Activated CD4-positive, alpha-beta T cell treated with anti-CD3 and anti-CD28 coated beads, Interleukin-2, Interleukin-6, amounts not matched to agents 100 ng/mL and 50 ng/mL, durations not matched to agents 16 hours and 8 hours (primary cell): ENCODE measurements at regions not wholly inside any gene's neighbourhood (a gene's known extent, or its start where the extent isn't known, plus 50 kb on each side); places are given as distances from the start of the nearest gene placed in this dataset.
"Not testable (repeated sequence)": the region's sequence is repeated elsewhere in the genome, so short reads cannot be mapped to it uniquely, and the experiment has no call there.

Experiments used
- DNase-seq: peaks from one replicate; pipeline ENCODE4 v3.0.0-alpha.2; 2020

DNA sequence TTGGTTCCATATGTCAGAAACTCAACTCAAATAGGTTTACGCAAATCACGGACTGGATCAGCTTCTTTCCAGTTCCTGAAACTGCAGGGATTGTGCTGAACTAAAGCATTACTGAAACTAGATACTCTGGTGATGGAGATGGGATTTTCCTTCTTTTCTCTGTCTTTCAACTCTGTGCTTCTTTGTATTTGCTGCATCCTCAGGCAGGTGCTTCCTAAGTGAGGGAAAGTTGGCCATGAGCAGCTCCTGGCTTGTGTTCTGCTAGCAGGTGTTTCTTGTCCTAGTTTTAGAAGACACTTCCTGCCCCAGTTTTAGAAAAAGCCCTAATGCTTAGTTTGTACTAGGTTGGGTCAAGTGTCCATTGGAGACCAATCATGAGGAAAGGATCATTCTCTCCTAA, 86.7 kb upstream of the USP24 start:
- DNase-seq, result no peak

DNA sequence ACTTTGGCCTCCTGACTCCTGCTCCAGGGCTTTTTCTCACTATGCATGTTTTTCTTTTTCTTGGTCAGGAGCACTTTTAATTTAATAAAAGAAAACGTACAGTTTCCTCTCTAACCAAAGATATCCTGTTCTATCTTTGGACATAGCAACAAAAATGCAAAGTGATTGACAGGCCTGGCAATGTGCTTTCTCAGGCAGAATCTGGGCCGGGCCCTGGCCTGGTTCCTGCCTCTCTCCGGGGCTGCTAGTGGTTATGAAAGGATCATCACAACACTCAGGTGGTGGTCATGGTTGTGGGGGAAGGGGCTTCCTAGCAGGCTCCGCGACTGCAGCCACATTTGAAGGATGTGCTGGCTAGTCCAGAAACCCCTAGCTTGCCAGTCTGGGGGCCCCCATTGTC, 85.8 kb upstream of the USP24 start:
- no peak for DNase-seq

DNA sequence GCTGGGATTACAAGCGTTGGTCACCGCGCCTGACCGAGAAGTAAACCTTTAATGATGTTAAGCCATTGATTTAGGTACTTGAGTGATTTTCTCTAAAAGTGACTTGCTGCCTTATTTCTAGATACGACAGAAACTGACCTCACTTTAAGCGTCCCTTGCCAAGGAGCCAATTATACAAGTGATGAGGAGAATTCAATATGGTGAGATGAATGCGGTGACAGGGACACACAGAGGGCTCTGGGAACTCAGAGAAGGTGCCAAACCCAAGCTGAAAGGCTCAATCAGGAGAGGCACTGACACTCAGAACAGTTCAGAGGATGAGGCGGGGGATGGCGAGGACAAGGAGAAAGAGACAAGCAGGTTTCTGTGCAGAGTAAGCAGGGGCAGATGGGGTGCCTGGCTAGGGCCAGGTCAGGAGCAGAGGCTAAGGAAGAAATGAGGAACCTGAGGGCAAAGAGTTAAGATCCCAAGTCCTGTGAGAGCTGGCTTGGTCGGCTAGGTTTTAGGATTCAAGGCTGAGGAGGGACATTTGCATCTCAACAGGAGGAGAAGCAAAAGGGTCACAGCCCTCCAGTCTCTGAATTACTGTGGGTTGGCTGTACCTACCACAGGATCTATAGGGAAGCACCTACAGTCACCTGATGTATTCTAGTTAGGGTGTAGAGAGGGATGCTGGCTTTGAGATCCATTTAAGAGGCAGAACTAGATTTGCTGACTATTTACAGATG, 83.2 kb upstream of the USP24 start:
- no peak for DNase-seq

DNA sequence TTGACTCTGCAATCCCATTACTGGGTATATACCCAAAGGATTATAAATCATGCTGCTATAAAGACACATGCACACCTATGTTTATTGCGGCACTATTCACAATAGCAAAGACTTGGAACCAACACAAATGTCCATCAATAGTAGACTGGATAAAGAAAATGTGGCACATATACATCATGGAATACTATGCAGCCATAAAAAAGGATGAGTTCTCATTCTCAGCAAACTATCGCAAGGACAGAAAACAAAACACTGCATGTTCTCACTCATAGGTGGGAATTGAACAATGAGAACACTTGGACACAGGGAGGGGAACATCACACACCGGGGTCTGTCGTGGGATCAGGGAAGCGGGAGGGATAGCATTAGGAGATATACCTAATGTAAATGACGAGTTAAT, 81.1 kb upstream of the USP24 start:
- not testable (repeated sequence) for DNase-seq

DNA sequence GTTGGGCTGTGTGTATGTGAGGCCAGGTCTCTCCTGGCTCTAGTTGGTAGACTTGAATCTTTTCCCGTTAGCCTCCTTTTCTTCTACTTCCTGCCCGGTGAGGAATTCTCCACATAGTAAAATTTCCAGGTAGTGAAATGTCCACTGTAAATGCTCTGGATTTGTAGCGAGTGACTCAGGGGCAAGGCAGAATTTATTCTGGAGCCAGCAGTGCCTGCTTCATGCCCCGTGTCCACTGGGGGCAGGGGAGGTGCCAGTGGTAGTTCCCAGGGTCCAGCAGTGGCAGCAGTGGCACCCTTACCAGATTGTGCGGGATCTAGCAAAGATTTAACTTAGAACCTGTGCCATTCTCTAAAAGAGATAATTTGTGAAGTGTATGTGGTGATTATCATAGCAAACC, 74.5 kb upstream of the USP24 start:
- DNase-seq, result no peak

DNA sequence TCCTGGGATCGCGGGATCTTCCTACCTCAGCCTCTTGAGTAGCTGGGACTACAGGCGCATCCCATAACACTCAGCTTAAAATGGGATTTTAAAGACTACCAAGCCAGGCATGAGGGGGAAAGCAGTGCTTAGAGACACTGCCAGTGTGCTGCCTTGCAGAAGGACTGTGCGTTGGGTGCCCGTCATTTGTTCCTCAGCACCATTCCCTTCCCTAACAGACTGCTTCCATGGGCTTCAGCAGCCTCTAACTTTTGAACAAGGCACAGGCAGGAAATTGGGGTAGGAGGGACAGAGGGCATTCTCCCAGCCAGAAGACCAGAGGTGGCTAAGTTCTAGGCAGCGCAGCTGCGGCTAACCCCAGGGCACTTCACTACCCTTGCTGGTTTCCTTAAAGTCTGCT, 73.9 kb upstream of the USP24 start:
- no peak for DNase-seq

DNA sequence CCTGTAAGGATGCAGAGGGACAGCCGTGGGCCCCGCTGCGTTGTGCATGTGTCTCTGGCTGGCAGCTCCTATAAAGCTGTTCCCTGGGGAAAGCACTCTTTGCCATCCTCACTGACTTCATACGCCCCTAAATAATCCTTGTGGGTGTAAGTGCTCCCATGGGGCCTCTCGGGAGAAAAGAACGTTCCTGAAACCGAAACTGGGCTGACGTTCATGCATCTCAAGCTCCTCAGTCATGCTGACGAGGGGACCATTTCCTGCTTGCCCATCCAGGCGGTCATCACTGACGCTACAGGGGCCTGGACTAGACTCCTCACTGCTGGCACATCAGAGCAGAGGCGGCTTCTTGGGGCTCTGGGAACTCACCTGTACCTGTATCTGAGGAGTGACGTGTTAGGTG, 73.1 kb upstream of the USP24 start:
- DNase-seq, result no peak

DNA sequence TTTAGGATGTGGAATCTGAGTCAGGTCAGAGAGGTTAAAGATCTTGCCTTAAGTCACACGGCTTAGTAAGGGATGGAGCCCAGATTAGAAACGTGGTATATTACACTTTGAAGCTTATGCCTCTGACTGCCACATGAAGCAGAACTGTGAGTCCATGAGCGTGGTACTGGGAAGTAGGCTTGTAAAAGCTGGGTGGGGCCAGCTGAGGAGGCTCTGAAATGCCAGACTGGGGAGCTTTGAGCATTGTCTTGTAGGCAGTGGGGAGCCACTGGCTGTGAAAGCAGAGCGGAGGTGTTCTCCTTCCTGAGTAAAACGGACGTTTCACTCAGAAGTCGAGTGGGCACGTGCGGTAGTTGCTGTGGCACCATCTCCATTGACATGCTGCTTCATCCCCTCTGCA, 72.6 kb upstream of the USP24 start:
- no peak for DNase-seq

DNA sequence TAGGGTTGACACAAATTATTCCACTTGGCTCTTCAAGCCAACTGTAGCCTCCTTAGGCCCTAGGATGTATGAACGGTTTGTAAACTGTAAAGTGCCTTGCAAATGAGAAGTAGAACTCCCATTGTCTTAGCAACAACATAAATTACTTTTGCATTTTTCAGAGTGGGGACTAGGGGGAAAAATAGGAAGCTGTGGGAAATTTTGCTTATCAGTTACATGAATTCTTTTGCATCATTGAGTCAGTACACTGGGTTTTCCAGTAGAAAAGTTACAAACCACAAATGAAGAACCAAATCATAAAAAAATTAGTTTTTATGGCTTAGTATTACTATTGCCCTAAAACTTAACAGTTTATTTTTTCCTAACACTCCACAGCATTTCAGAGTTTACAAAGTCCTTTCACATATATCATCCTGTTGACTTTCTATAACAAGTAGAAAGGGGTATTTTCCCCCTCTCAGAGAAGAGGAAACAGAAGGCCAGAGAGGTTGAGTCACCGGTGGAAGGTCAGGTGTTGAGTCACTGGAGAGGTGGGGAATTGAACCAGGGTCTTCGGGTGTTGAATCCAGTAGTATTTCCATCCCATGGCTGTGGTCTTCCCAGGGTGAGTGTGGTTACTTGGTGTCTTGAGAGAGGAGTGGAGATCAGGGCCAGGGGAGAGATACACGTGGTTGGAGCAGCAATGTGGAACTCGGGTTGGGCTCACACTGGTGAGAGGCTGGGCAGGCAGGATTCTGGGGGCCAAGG, 71.9 kb upstream of the USP24 start:
- DNase-seq, result peak; percentile 18

DNA sequence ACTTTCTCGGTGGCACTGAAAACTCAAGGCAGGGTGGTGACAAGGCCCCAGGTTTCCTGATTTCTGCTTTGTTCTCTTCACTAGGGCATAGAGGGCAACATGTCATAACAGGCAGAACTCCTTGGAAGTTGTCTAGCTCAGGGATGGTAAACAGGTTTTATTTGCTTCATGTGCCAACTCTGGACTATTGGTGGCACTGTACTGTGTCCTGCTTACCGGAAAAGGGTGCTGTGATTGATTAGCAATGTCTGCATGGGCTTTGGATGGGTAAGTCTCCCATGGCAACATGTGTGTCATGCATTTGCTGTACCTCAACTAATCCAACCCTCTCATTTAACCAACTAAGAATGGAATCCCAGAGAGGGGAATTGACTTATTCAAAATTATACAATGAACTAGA, 70.7 kb upstream of the USP24 start:
- DNase-seq, result no peak

DNA sequence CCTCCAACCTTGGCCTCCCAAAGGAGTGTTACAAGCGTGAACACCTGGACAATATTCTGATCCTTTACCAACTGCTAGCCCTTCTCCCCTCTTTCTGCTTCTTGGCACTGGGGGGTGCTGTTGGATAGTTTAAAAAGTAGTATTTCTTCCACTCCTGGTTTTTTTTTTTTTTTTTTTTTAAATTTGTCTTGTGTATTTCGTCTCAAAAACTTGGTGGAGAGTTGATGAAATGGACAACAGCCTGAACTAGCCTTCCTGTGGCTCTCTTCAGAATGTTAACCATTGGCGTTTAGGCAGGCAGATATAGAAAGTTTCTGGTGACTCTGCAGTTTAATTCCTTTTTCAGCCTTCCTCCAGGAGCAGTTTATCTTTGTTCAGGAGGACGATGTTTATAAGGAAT, 69.7 kb upstream of the USP24 start:
- DNase-seq, result peak; percentile 29

DNA sequence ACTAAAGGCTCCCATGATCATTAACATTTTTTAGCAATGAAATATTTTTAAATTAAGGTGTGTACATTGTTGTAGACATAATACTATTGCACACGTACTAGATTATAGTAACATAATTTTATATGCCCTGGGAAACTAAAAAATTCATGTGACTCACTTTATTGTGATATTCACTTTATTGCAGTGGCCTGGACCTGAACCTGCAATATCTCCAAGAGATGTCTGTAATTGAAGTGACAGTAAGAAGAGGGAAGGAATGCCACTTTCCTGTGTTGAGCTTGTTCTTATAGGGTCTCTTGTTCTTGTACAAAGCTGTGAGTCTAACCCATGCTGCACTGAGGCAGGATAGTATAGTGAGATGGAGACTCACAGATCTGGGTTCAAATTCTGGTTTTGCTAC, 66.9 kb upstream of the USP24 start:
- DNase-seq, result no peak

DNA sequence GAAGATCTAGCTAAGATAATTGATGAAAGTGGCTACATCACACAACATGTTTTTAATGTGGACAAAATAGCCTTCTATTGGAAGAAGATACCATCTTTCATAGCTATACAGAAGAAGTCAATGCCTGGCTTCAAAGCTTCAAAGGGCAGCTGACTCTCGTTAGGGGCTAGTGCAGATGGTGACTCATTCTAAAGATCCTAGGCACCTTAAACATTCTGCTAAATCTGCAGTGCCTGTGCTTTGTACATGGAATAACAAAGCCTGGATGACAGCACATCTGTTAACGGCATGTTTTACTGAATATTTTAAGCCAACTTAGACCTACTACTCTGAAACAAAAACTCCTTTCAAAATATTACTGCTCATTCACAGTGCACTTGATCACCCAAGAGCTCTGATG, 65.6 kb upstream of the USP24 start:
- DNase-seq, result no peak

DNA sequence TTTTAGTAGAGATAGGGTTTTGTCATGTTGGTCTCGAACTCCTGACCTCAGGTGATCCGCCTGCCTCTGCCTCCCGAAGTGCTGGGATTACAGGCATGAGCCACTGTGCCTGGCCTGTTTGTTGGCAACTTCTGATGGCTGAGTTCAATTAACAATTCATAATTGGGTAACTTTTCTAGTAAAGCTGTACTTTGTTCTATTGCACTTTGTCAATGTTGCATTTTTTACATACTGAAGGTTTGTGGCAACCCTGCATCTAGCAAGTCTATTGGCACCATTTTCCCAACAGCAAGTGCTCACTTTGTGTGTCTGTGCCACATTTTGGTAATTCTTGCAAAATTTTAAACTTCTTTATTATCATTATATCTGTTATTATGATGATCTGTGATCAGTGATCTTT, 64.5 kb upstream of the USP24 start:
- DNase-seq, result no peak

DNA sequence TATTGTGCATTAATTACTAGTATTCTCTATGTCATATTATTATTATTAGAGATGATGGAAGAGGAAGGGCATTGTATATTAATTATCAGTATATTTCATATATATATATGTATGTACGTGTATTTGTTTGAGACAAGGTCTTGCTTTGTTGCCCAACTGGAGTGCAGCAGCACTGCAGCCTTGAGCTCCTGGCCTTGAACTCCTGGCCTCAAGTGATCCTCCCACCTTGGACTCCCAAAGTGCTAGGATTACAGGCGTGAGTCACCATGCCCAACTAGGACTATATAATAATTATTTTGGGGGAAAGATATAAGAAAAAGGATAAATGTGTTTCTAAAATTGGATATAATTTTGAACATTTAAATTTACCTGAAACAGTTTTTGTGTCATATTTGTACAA, 63.2 kb upstream of the USP24 start:
- no peak for DNase-seq

DNA sequence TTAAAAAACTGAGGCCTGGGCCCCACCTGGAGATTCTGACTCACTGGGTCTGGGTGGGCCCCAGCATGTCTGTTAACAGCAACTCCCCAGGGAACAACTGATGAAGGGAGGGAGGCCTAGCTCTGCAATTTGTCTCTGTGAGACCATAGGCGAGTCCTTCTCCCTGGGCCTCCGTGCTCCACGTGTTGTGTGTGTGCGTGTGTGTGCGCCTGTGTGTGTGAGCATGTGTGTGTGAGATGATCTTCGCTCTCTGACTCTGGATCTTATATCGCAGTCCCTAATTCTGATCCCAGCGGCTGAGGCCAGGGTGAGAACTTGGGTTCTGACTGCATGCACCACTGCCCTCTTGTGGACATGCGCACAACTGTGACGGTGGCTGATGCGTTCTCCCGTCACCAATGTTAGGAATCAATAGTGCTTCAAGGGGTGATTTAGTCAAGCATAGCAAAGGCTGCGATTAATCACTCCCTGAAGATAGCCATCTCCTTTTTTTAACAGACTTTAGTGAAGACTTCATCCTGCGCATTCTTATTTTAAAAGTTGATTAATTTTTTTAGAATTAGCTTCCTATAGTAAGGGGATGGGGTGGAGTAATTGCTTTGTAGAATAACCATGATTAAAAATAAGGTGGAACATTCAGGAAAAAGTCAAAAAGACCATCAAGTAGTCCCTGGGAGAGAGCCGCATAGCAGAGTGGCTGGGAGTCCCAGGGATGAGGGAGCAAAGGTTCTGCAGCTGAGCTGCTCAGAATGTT, 62.4 kb upstream of the USP24 start:
- DNase-seq, result peak; percentile 84

DNA sequence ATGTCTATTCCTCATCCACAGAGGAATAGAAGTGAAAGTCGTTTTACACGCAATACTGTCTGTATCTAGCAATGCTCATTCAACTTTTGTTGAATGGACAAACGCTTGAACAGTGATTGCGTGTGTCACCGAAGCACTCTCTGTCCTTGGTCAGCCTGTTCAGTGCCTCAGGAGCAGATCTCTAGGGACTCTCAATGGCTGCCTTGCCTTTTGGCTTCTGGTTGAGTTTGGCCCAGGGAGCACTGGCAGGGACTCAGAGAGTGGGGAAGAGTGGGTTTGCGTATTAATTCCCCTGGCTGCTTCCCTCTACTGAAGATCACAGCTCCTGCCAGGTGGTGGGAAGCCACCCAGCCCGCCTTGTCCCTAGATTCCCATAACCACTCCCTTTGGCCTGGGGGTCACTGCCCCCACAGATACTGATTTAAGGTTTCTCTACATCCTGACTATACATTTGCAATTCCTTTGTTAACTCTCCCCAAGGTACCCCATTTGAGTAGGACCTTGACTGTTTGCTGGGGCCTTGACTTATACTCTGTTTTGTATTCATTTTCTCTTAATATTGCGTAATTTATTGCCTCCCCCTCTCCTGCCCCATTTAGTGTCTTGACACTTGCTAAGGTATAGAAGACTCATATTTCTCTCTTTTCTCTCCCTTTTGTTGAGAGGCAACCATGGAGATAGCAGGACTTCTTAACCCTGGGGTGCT, 61.7 kb upstream of the USP24 start:
- DNase-seq, result no peak

DNA sequence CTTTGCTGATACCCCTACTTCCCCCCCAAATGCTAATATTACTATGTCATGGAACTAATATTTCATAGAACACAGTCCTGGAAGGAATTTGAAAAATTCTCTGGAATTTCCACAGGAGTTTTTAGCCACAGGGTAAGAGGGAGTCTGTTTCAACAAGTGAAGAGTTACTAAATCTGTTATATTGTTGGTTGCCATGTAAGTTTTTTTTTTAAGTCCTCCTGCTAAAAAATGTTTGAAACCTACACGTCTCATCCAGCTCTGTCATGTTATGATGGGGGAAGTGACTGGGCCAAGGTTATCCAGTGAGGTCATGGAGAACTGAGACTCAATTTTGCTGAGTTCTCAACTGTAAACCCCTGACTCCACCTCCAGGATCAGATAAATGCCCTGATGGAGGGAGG, 60.8 kb upstream of the USP24 start:
- DNase-seq, result no peak

DNA sequence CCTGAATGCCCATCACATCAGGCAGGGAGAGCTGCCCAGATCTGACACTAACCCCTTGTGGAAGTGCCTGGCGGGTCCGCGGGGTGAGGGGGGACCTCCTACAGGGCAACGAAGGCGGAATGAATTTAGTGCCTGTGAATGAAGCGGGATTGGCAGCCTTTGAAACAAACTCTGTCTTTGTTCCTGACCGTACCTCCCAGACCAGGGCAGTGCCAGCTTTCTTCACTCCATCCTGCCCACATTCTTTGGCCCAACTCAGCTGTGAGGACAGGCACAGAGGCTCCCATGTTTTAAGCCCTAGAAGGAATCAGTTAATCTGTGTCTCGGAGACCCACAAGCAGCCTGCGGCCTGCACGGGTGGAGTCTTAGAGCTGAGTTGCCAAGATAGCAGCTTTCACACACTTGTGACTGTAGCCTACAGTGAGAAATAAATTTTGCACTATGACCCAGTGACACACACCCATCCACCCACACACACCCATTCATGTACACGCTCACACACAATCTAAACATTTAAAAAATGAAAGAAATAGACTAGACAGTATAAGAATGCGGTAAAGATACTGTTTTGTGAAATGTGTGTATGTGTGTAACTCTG, 60.1 kb upstream of the USP24 start:
- DNase-seq, result no peak

DNA sequence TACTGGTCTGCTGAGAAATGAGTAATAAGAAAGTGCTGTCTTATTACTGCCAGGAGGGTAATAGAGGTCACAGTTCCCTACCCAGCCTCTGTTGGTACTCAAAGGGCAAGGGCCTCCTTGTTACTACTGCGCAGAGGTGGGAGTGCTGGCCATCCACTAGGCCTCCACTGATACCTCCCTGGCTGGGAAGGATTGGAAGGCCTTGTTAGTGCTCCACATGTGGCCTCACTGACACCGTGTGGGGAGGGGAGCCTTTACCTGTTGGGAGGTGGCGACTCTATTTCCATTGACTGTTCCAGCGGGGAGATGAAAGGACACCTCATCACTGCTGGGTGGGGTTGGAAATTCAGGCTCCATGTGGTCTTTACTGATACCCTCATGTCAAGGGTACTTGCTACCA, 57.8 kb upstream of the USP24 start:
- no peak for DNase-seq
